ENCODE measurements at regions not wholly inside any gene's neighbourhood (a gene's known extent, or its start where the extent isn't known, plus 50 kb on each side); places are given as distances from the start of the nearest gene placed in this dataset.
"Not testable (repeated sequence)": the region's sequence is repeated elsewhere in the genome, so short reads cannot be mapped to it uniquely, and the experiment has no call there.

DNA sequence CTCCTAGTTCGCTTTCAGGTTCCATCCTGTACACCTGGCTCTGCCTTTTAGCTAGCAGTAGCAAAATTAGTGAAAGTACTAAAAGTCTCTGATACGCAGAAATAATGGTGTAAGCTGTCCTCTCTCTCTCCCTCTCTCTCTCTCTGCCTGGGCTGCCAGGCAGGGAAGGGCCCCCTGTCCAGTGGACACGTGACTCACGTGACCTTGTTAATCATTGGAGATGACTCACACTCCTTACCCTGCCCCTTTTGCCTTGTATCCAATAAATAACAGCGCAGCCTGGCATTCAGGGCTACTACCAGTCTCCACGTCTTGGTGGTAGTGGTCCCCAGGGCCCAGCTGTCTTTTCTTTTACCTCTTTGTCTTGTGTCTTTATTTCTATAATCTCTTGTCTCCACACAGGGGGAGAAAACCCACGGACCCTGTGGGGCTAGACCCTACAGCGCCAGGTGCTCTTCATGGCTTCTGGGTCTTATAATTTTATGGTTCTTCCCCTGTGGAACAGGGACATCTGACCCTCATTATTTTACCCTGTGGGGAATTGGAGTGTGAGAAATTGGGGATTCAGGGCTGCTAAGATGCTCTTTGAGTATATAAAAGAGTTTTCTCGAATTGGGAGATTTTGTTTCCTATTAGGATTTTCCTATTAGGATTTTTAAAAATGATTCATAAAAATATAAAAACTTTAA lies 1348.2 kb downstream of the GATA3 start:
- ATAC-seq (ENCODE audit: low read depth); H3K9me3 ChIP-seq (ENCODE audit: severe bottlenecking); H3K4me1 ChIP-seq (ENCODE audit: insufficient read depth, poor library complexity, severe bottlenecking); H3K4me3 ChIP-seq (ENCODE audit: severe bottlenecking); H3K27ac ChIP-seq (ENCODE audit: poor library complexity, severe bottlenecking); H3K36me3 ChIP-seq (ENCODE audit: low read depth); DNase-seq (ENCODE audit: low spot score); H3K27me3 ChIP-seq (ENCODE audit: insufficient read depth, poor library complexity, severe bottlenecking): not testable (repeated sequence)

DNA sequence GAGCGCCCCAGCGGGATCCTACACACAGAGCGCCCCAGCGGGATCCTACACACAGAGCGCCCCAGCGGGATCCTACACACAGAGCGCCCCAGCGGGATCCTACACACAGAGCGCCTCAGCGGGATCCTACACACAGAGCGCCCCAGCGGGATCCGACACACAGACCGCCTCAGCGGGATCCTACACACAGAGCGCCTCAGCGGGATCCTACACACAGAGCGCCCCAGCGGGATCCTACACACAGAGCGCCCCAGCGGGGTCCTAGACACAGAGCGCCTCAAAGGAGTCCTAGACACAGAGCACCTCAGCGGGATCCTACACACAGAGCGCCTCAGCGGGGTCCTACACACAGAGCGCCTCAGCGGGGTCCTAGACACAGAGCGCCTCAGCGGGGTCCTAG lies 1352.7 kb downstream of the GATA3 start:
- not testable (repeated sequence) for H3K9me3 ChIP-seq (ENCODE audit: severe bottlenecking); H3K27ac ChIP-seq (ENCODE audit: poor library complexity, severe bottlenecking); ATAC-seq (ENCODE audit: low read depth); H3K27me3 ChIP-seq (ENCODE audit: insufficient read depth, poor library complexity, severe bottlenecking); H3K4me1 ChIP-seq (ENCODE audit: insufficient read depth, poor library complexity, severe bottlenecking); H3K36me3 ChIP-seq (ENCODE audit: low read depth); H3K4me3 ChIP-seq (ENCODE audit: severe bottlenecking); DNase-seq (ENCODE audit: low spot score)

DNA sequence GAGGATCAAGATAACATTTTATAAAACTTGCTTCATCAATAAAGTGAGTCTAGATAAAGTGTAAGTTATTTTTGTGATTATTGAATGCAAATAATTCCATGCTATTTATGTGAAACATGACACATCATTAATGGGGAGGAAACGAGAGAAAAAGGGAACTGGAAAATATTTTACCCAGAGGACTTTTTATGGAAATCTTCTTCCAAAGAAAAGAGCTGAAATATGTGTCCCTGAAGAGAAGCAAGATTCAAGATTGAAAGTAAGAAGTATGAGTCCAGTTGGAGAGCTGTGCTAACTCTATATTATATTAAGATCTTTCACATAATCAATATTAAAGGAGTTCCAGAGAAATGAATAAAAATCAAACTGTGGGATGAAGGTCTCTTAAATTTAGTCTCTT lies 1361.8 kb downstream of the GATA3 start:
- no peaks in the 10 kb centered on the region for H3K36me3 ChIP-seq (ENCODE audit: low read depth)
- ATAC-seq (ENCODE audit: low read depth), result no peak

DNA sequence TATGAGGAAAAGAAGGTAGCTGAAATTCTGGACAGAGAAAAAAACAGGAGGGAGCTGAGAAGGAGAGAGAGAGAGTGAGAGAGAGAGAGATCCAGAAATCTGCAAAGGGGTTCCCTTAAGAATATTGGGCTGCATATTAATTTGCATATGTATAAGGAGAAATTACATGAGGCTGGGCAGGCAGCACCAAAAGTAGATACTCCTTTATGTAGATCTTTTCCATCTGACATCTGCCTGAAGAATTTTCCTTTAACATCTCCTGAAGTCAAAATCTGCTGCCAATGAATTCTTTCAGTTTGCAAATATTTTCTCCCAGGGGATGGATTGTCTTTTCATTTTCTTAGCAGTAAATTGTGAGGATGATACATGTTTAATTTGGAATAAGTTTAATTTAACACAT lies 1365.3 kb downstream of the GATA3 start:
- H3K27ac ChIP-seq (ENCODE audit: poor library complexity, severe bottlenecking), result no peak overlapping the region
- H3K4me1 ChIP-seq (ENCODE audit: insufficient read depth, poor library complexity, severe bottlenecking), result no peaks in the 10 kb centered on the region
- ATAC-seq (ENCODE audit: low read depth) (no peak), DNase-seq (ENCODE audit: low spot score) (no peak)
- H3K27me3 ChIP-seq (ENCODE audit: insufficient read depth, poor library complexity, severe bottlenecking), result peaks cover 13% of the 10 kb centered on the region
- no peaks in the 10 kb centered on the region for H3K9me3 ChIP-seq (ENCODE audit: severe bottlenecking)
- no peaks in the 10 kb centered on the region for H3K36me3 ChIP-seq (ENCODE audit: low read depth)
- TF ChIP-seq, protein P1, sequence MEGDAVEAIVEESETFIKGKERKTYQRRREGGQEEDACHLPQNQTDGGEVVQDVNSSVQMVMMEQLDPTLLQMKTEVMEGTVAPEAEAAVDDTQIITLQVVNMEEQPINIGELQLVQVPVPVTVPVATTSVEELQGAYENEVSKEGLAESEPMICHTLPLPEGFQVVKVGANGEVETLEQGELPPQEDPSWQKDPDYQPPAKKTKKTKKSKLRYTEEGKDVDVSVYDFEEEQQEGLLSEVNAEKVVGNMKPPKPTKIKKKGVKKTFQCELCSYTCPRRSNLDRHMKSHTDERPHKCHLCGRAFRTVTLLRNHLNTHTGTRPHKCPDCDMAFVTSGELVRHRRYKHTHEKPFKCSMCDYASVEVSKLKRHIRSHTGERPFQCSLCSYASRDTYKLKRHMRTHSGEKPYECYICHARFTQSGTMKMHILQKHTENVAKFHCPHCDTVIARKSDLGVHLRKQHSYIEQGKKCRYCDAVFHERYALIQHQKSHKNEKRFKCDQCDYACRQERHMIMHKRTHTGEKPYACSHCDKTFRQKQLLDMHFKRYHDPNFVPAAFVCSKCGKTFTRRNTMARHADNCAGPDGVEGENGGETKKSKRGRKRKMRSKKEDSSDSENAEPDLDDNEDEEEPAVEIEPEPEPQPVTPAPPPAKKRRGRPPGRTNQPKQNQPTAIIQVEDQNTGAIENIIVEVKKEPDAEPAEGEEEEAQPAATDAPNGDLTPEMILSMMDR (IDR thresholded peaks at IDR 0.05; ENCODE audit: poor library complexity, severe bottlenecking), result no peak
- no peak overlapping the region for H3K4me3 ChIP-seq (ENCODE audit: severe bottlenecking)

More for the DNA sequence above, 1361.8 kb downstream of the GATA3 start:
- Histone ChIP-seq H3K27ac (ENCODE audit: poor library complexity, severe bottlenecking) (no peak overlapping the region), H3K9me3 (ENCODE audit: severe bottlenecking) (no peaks in the 10 kb centered on the region), H3K4me1 (ENCODE audit: insufficient read depth, poor library complexity, severe bottlenecking) (no peaks in the 10 kb centered on the region), H3K27me3 (ENCODE audit: insufficient read depth, poor library complexity, severe bottlenecking) (peaks cover 13% of the 10 kb centered on the region), H3K4me3 (ENCODE audit: severe bottlenecking) (no peak overlapping the region)
- no peak for DNase-seq (ENCODE audit: low spot score)
- TF ChIP-seq, protein P1 (IDR thresholded peaks at IDR 0.05; ENCODE audit: poor library complexity, severe bottlenecking), result no peak

DNA sequence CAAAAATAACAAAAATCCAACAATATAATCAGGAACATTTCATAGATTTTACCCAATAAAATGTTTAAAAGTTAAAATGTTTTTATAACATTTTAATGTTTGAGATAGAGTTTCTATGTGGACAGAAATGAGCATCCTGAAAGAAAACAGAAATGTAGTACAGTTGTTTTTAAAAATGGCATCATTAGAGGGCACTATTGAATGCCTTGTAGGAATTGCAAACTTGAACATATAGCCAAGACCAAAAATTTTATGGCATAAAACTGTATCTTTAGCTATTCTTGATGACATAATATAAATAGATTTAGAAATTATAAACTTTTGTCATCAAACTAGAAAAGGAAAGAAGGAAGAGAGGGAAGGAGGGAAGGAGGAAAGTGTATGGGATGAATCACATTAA lies 1372.7 kb downstream of the GATA3 start:
- TF ChIP-seq, protein P1 (IDR thresholded peaks at IDR 0.05; ENCODE audit: poor library complexity, severe bottlenecking), result peak; percentile 30
- DNase-seq (ENCODE audit: low spot score), result no peak
- Histone ChIP-seq H3K36me3 (ENCODE audit: low read depth) (no peaks in the 10 kb centered on the region), H3K4me3 (ENCODE audit: severe bottlenecking) (no peak overlapping the region), H3K9me3 (ENCODE audit: severe bottlenecking) (peaks cover 2% of the 10 kb centered on the region), H3K27me3 (ENCODE audit: insufficient read depth, poor library complexity, severe bottlenecking) (no peaks in the 10 kb centered on the region), H3K4me1 (ENCODE audit: insufficient read depth, poor library complexity, severe bottlenecking) (no peaks in the 10 kb centered on the region), H3K27ac (ENCODE audit: poor library complexity, severe bottlenecking) (no peak overlapping the region)
- ATAC-seq (ENCODE audit: low read depth), result no peak

DNA sequence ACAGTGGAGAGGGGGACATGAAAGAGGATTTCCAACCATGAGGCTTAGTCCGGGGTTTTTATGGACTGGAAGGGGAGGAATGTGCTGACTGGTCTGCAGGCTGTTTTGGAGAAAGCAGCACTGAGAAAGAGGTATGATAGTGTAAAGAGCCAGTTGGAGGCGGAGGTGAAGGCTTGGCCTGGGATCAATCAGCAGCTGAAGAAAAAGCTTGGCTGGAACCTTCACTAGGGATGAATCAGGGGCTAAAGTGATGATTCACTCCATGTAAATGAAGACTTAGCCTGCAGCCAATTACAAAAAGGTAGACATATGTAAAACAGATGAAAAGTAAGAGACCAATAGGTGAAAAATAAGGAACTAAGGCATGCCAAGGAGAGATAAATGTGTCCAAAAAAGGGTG lies 1382.6 kb downstream of the GATA3 start:
- H3K27ac ChIP-seq (ENCODE audit: poor library complexity, severe bottlenecking), result no peak overlapping the region
- no peak overlapping the region for H3K4me3 ChIP-seq (ENCODE audit: severe bottlenecking)
- no peak for DNase-seq (ENCODE audit: low spot score)
- H3K27me3 ChIP-seq (ENCODE audit: insufficient read depth, poor library complexity, severe bottlenecking), result no peaks in the 10 kb centered on the region
- TF ChIP-seq, protein P1 (IDR thresholded peaks at IDR 0.05; ENCODE audit: poor library complexity, severe bottlenecking), result no peak
- peak; percentile 40; the same call in 1 of the 3 replicates for ATAC-seq (ENCODE audit: low read depth)
- H3K4me1 ChIP-seq (ENCODE audit: insufficient read depth, poor library complexity, severe bottlenecking), result no peaks in the 10 kb centered on the region
- H3K9me3 ChIP-seq (ENCODE audit: severe bottlenecking), result no peaks in the 10 kb centered on the region
- H3K36me3 ChIP-seq (ENCODE audit: low read depth), result no peaks in the 10 kb centered on the region

Data from RWPE2 (cell line).